ENCODE measurements at regions not wholly inside any gene's neighbourhood (a gene's known extent, or its start where the extent isn't known, plus 50 kb on each side); places are given as distances from the start of the nearest gene placed in this dataset.

- Histone ChIP-seq H3K27ac (ENCODE audit: low read length) (no peak overlapping the region), H3K9me3 (ENCODE audit: insufficient read depth, low read length, severe bottlenecking) (no peaks in the 10 kb centered on the region), H3K4me2 (ENCODE audit: insufficient read depth, low read length) (no peak overlapping the region), H3K79me2 (ENCODE audit: insufficient read depth, low read length) (no peaks in the 10 kb centered on the region), H4K20me1 (ENCODE audit: insufficient read depth, low read length) (no peaks in the 10 kb centered on the region), H3K27me3 (ENCODE audit: insufficient read depth, low read length, poor library complexity) (no peaks in the 10 kb centered on the region), H3K4me1 (ENCODE audit: insufficient read depth, low read length) (no peaks in the 10 kb centered on the region), H2AFZ (ENCODE audit: low read depth, low read length) (no peak overlapping the region), H3K4me3 (ENCODE audit: low read depth in 1 of 2, low read length in 2 of 2) (no peak overlapping the region), H3K36me3 (ENCODE audit: insufficient read depth, low read length) (no peaks in the 10 kb centered on the region), H3K9ac (ENCODE audit: low read depth, low read length) (no peak overlapping the region)
- DNase-seq (no peak), ATAC-seq (ENCODE audit: insufficient read depth, low read depth) (no peak)
- TF ChIP-seq CTCF (IDR thresholded peaks at IDR 0.05; ENCODE audit: borderline replicate concordance, extremely low read depth, low read length, poor library complexity, severe bottlenecking), result no peak
- no peak for TF ChIP-seq EZH2 (IDR thresholded peaks at IDR 0.05; ENCODE audit: borderline replicate concordance, low read depth, low read length, severe bottlenecking)
Measured at GRCh38 chr5:31137676-31138075, 55.8 kb upstream of the CDH6 start.

GRCh38 chr5:31135542-31135941 is 57.9 kb upstream of the CDH6 start:
- no peaks in the 10 kb centered on the region for H3K79me2 ChIP-seq (ENCODE audit: insufficient read depth, low read length)
- DNase-seq, result no peak
- H2AFZ ChIP-seq (ENCODE audit: low read depth, low read length), result no peak overlapping the region
- no peak overlapping the region for H3K4me3 ChIP-seq (ENCODE audit: low read depth in 1 of 2, low read length in 2 of 2)
- no peaks in the 10 kb centered on the region for H3K4me1 ChIP-seq (ENCODE audit: insufficient read depth, low read length)
- H3K4me2 ChIP-seq (ENCODE audit: insufficient read depth, low read length), result no peak overlapping the region
- TF ChIP-seq EZH2 (IDR thresholded peaks at IDR 0.05; ENCODE audit: borderline replicate concordance, low read depth, low read length, severe bottlenecking), result no peak
- TF ChIP-seq CTCF (IDR thresholded peaks at IDR 0.05; ENCODE audit: borderline replicate concordance, extremely low read depth, low read length, poor library complexity, severe bottlenecking), result no peak
- H3K9me3 ChIP-seq (ENCODE audit: insufficient read depth, low read length, severe bottlenecking), result no peaks in the 10 kb centered on the region
- no peaks in the 10 kb centered on the region for H3K36me3 ChIP-seq (ENCODE audit: insufficient read depth, low read length)
- no peak overlapping the region for H3K27ac ChIP-seq (ENCODE audit: low read length)
- no peaks in the 10 kb centered on the region for H4K20me1 ChIP-seq (ENCODE audit: insufficient read depth, low read length)
- no peak overlapping the region for H3K9ac ChIP-seq (ENCODE audit: low read depth, low read length)
- no peaks in the 10 kb centered on the region for H3K27me3 ChIP-seq (ENCODE audit: insufficient read depth, low read length, poor library complexity)
- no peak for ATAC-seq (ENCODE audit: insufficient read depth, low read depth)

- no peak overlapping the region for H2AFZ ChIP-seq (ENCODE audit: low read depth, low read length)
- H3K27ac ChIP-seq (ENCODE audit: low read length), result no peak overlapping the region
- no peak overlapping the region for H3K4me2 ChIP-seq (ENCODE audit: insufficient read depth, low read length)
- no peaks in the 10 kb centered on the region for H4K20me1 ChIP-seq (ENCODE audit: insufficient read depth, low read length)
- no peaks in the 10 kb centered on the region for H3K9me3 ChIP-seq (ENCODE audit: insufficient read depth, low read length, severe bottlenecking)
- DNase-seq, result no peak
- H3K4me1 ChIP-seq (ENCODE audit: insufficient read depth, low read length), result no peaks in the 10 kb centered on the region
- H3K9ac ChIP-seq (ENCODE audit: low read depth, low read length), result no peak overlapping the region
- H3K79me2 ChIP-seq (ENCODE audit: insufficient read depth, low read length), result no peaks in the 10 kb centered on the region
- TF ChIP-seq CTCF (IDR thresholded peaks at IDR 0.05; ENCODE audit: borderline replicate concordance, extremely low read depth, low read length, poor library complexity, severe bottlenecking) (no peak), EZH2 (IDR thresholded peaks at IDR 0.05; ENCODE audit: borderline replicate concordance, low read depth, low read length, severe bottlenecking) (no peak)
- no peak overlapping the region for H3K4me3 ChIP-seq (ENCODE audit: low read depth in 1 of 2, low read length in 2 of 2)
- no peaks in the 10 kb centered on the region for H3K36me3 ChIP-seq (ENCODE audit: insufficient read depth, low read length)
- ATAC-seq (ENCODE audit: insufficient read depth, low read depth), result no peak
- H3K27me3 ChIP-seq (ENCODE audit: insufficient read depth, low read length, poor library complexity), result no peaks in the 10 kb centered on the region
Measured at GRCh38 chr5:31133488-31133887, 60.0 kb upstream of the CDH6 start.

- H2AFZ ChIP-seq (ENCODE audit: low read depth, low read length), result no peak overlapping the region
- no peak for DNase-seq
- no peak overlapping the region for H3K27ac ChIP-seq (ENCODE audit: low read length)
- TF ChIP-seq CTCF (IDR thresholded peaks at IDR 0.05; ENCODE audit: borderline replicate concordance, extremely low read depth, low read length, poor library complexity, severe bottlenecking), result no peak
- TF ChIP-seq EZH2 (IDR thresholded peaks at IDR 0.05; ENCODE audit: borderline replicate concordance, low read depth, low read length, severe bottlenecking), result no peak
- H3K4me1 ChIP-seq (ENCODE audit: insufficient read depth, low read length), result no peaks in the 10 kb centered on the region
- no peaks in the 10 kb centered on the region for H3K79me2 ChIP-seq (ENCODE audit: insufficient read depth, low read length)
- ATAC-seq (ENCODE audit: insufficient read depth, low read depth), result no peak
- no peaks in the 10 kb centered on the region for H3K27me3 ChIP-seq (ENCODE audit: insufficient read depth, low read length, poor library complexity)
- no peak overlapping the region for H3K9ac ChIP-seq (ENCODE audit: low read depth, low read length)
- no peak overlapping the region for H3K4me3 ChIP-seq (ENCODE audit: low read depth in 1 of 2, low read length in 2 of 2)
- H3K9me3 ChIP-seq (ENCODE audit: insufficient read depth, low read length, severe bottlenecking), result no peaks in the 10 kb centered on the region
- no peaks in the 10 kb centered on the region for H4K20me1 ChIP-seq (ENCODE audit: insufficient read depth, low read length)
- no peaks in the 10 kb centered on the region for H3K36me3 ChIP-seq (ENCODE audit: insufficient read depth, low read length)
- H3K4me2 ChIP-seq (ENCODE audit: insufficient read depth, low read length), result no peak overlapping the region
Measured at GRCh38 chr5:31131381-31131891, 62.0 kb upstream of the CDH6 start.

Data from DND-41 (cell line).